Cardiac fibroblast (primary cell): ENCODE measurements at regions not wholly inside any gene's neighbourhood (a gene's known extent, or its start where the extent isn't known, plus 50 kb on each side); places are given as distances from the start of the nearest gene placed in this dataset.

ENCODE experiments used
- DNase-seq, 2 donors: peaks; one replicate each; pipeline versions ENCODE4 v3.0.0 to v3.0.0-alpha.2; 2010; ENCODE audit warnings: low read depth in 2 of 2
- H3K4me3 ChIP-seq, 2 donors: replicated peaks in 1 of 2; 1 replicate in 1 of 2; 2 replicates in 1 of 2; pipeline ENCODE4 v1.5.1; 2011; ENCODE audit warnings: low read depth in 2 of 2, low read length in 2 of 2, mild to moderate bottlenecking in 2 of 2, moderate library complexity in 1 of 2
- CTCF ChIP-seq: IDR thresholded peaks from one replicate; pipeline ENCODE4 v1.5.1; 2011; ENCODE audit warnings: low read depth, mild to moderate bottlenecking, low read length, inconsistent platforms

GRCh38 chr2:489084-489483, 188.1 kb downstream of the TMEM18 start:
- H3K4me3 ChIP-seq, result no peak overlapping the region
- DNase-seq, result no peak
- TF ChIP-seq CTCF, result no peak

- no peak for DNase-seq
- no peak for TF ChIP-seq CTCF
- H3K4me3 ChIP-seq, result no peak overlapping the region
Observed at GRCh38 chr2:487186-488079, 189.8 kb downstream of the TMEM18 start.

- TF ChIP-seq CTCF, result no peak
- no peak overlapping the region for H3K4me3 ChIP-seq
- no peak for DNase-seq
Observed at GRCh38 chr2:486371-486770, 190.8 kb downstream of the TMEM18 start.

GRCh38 chr2:481388-481787, 193.5 kb upstream of the ALKAL2 start:
- H3K4me3 ChIP-seq, result no peak overlapping the region
- TF ChIP-seq CTCF, result no peak
- no peak for DNase-seq

- no peak overlapping the region for H3K4me3 ChIP-seq
- no peak for DNase-seq
- TF ChIP-seq CTCF, result no peak
Observed at GRCh38 chr2:479490-480176, 191.7 kb upstream of the ALKAL2 start.

- no peak for DNase-seq
- no peak for TF ChIP-seq CTCF
- no peak overlapping the region for H3K4me3 ChIP-seq
Observed at GRCh38 chr2:479031-479430, 191.1 kb upstream of the ALKAL2 start.
